MG63 (cell line): ENCODE measurements at regions not wholly inside any gene's neighbourhood (a gene's known extent, or its start where the extent isn't known, plus 50 kb on each side); places are given as distances from the start of the nearest gene placed in this dataset.

Source experiments
- DNase-seq: peaks from one replicate; pipeline ENCODE4 v3.0.0-alpha.2; 2020
- H3K27me3 ChIP-seq: fragments of 250-450 bp; sonication (Bioruptor Pico); 2 replicates; pipeline ENCODE4 v1.5.1; 2020; ENCODE audit warnings: mild to moderate bottlenecking, moderate library complexity
- H3K36me3 ChIP-seq: fragments of 250-450 bp; sonication (Bioruptor Pico); 2 replicates; pipeline ENCODE4 v1.5.1; 2020; ENCODE audit warnings: mild to moderate bottlenecking, moderate library complexity
- H3K4me3 ChIP-seq: fragments of 250-450 bp; sonication (Bioruptor Pico); 2 replicates; pipeline ENCODE4 v1.5.1; 2020; ENCODE audit warnings: mild to moderate bottlenecking, moderate library complexity
- H3K9me3 ChIP-seq: fragments of 250-450 bp; sonication (Bioruptor Pico); 2 replicates; pipeline ENCODE4 v1.5.1; 2020; ENCODE audit warnings: mild to moderate bottlenecking, moderate library complexity

DNA sequence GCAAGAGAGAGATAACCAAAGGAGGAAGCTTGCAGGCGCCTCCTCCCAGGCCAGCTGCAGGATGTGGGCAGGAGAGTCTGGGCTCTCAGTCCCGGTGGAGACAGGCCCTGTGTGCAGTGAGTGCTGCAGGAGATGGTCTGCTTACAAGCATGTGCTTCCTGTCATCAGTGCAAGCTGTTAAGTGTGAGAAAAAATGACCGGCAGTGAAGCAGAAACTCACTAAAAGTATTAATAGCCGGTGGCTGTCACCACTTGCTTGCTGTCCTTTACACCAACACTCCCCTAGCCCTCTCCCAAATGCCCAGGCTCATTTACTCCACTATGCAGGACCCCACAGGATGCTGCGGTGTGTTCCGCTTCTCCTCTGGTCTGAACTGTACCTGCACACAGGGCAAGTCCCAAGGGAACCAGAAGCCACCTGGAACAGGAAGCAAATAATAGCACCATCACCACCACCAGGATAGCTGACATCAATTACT is 435.6 kb upstream of the HS6ST1 start:
- H3K4me3 ChIP-seq: no peak overlapping the region
- DNase-seq: no peak
- no peaks in the 10 kb centered on the region for H3K9me3 ChIP-seq
- H3K27me3 ChIP-seq: peaks cover 2% of the 10 kb centered on the region; the same call in 1 of the 2 replicates
- H3K36me3 ChIP-seq: no peaks in the 10 kb centered on the region

DNA sequence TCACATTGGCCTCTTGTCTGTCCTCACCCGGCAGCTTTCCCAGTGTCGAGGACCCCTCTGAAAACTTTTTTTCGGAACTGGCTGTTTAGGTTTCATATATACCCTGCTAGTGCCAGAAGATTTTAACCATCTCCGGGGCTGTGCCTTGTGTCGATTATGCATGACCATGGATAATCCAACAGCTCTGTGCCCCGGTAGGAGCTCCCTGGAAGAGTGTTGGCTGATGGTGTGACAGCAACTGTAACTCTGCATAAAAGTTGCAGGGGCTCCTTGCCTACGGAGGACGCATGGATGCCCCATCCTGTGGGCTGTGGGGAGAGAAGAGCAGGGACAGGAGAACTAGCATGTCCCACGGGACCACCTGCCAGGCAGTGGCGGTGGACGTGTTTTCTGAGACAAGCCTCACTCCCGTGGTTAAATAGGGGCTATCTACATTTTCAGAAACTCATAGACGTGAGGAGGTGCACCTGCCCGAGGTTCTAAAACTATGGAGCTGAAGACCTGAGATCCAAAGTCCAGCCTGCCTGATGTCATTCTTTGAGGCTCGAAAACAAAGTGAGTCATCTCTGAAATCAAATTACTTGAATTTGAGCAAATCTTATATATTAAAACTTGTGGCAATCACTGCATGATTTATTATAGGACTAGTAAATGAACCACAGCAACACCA is 437.2 kb upstream of the HS6ST1 start:
- Histone ChIP-seq H3K9me3 (no peaks in the 10 kb centered on the region), H3K27me3 (peaks cover 2% of the 10 kb centered on the region; the same call in 1 of the 2 replicates), H3K4me3 (no peak overlapping the region), H3K36me3 (no peaks in the 10 kb centered on the region)
- DNase-seq: no peak

GRCh38 chr2:128756365-128756717 is 437.7 kb upstream of the HS6ST1 start:
- no peak for DNase-seq
- no peaks in the 10 kb centered on the region for H3K9me3 ChIP-seq
- H3K4me3 ChIP-seq: no peak overlapping the region
- H3K36me3 ChIP-seq: no peaks in the 10 kb centered on the region
- H3K27me3 ChIP-seq: peaks cover 2% of the 10 kb centered on the region; the same call in 1 of the 2 replicates

GRCh38 chr2:128765811-128766210 is 447.1 kb upstream of the HS6ST1 start:
- no peak overlapping the region for H3K4me3 ChIP-seq
- DNase-seq: no peak
- H3K36me3 ChIP-seq: no peaks in the 10 kb centered on the region
- H3K27me3 ChIP-seq: no peaks in the 10 kb centered on the region
- H3K9me3 ChIP-seq: peaks cover 2% of the 10 kb centered on the region; the same call in 1 of the 2 replicates

- Histone ChIP-seq H3K4me3 (no peak overlapping the region), H3K9me3 (no peaks in the 10 kb centered on the region; the same call in 1 of the 2 replicates), H3K27me3 (no peaks in the 10 kb centered on the region), H3K36me3 (no peaks in the 10 kb centered on the region)
- no peak for DNase-seq
Measured at GRCh38 chr2:128768041-128768440, 449.4 kb upstream of the HS6ST1 start.

DNA sequence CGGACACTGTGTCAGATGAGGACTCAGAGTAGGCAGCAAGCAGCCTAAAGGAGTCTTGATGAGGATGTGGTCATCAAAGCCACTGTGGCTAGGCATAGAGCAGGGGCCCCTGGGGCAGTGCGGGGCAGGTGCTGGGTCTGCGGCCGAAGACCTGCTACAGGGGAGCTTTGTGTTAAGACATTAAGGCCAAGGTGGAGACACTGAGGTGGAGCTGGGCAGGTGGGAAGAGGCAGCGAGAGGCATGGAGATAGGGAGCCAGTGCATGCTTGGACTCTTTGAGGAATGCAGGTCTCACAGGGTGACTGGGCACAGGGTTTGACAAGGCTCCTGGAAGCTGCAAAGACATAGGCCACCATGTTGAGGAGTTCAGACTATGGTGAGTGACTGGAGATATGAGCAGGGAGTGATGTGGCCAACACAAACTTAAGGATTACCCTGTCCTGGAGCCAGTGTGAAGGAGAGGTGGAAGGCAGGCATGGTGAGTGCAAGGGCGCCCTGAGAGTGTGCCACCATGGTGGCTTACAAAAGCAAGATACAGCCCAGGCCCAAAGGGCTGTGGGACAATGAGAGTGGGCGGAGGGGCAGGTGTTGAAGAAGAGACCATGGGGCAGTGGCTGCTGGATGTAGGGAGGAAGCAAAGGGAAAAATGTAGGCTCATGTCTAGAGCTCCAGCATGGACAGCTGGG is 450.9 kb upstream of the HS6ST1 start:
- Histone ChIP-seq H3K9me3 (no peaks in the 10 kb centered on the region), H3K27me3 (no peaks in the 10 kb centered on the region), H3K36me3 (no peaks in the 10 kb centered on the region), H3K4me3 (no peak overlapping the region)
- no peak for DNase-seq

DNA sequence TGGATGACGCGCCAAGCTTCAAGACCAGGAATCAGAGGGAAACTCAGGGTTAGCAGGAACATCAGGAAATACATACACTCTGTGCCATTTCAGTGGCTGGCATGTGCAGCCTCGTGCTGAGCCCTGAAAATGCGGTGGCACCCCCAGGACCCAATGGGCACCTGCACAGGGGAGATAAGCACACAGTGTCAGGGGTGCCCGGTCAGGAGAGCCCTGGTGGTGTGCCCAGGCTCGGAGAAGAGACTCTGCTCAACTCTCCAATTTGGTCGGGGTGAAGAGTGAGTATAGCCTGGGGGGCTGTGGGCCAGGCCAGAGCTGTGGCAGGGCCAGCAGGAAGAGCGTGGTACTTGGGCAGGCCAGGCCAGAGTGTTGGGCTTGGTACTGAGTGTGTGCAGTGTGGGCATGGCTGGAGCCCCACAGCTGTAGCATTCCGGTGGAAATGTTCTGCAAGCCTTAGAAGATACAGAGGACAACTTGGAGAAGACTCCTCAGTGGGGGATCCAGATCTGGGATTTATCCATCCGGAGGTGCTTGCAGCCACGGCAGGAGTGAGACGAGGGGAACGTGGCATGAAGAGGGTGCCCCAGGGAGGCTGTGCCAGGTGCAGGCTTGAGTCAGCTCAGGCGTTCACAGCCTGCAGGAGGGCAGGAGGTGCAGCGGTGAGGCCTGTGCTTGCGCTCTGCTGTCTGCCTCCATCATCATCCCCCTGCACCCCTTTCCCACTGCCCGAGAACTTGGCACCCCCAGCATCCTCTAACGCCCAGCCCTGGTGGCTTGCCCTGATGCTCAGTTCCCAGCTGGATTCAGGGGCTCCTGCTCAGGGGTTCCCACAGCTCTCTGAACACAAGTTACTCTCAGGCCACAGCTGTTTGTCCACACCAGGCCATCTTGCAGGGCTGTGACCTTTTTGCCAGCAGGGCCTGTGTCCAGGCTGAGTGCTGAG is 451.7 kb upstream of the HS6ST1 start:
- no peaks in the 10 kb centered on the region for H3K36me3 ChIP-seq
- no peaks in the 10 kb centered on the region for H3K27me3 ChIP-seq
- no peak overlapping the region for H3K4me3 ChIP-seq
- no peaks in the 10 kb centered on the region for H3K9me3 ChIP-seq
- DNase-seq: no peak

GRCh38 chr2:128771401-128771800 is 452.7 kb upstream of the HS6ST1 start:
- no peak for DNase-seq
- Histone ChIP-seq H3K36me3 (no peaks in the 10 kb centered on the region), H3K27me3 (no peaks in the 10 kb centered on the region), H3K4me3 (no peak overlapping the region), H3K9me3 (no peaks in the 10 kb centered on the region)

DNA sequence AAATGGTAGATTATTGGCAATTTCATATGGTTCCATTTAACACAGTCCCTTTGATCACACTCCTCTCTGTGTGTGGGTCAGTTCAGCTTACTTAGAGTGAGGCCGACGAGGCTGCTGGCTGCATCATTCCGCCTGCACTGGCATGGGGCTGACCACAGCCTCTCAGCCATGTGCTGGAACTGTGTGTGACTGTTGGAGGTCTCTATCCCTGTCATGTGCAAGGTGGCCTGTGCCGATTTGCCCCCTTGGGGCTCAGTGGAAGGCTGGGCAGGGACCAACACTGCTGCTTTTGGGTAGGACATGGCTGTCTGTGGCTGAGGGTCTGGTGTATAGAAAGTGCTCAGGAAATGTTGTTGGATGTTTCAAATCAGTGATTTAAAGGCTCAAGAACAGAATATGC is 454.0 kb upstream of the HS6ST1 start:
- Histone ChIP-seq H3K36me3 (no peaks in the 10 kb centered on the region), H3K27me3 (no peaks in the 10 kb centered on the region), H3K9me3 (no peaks in the 10 kb centered on the region), H3K4me3 (no peak overlapping the region)
- DNase-seq: no peak

DNA sequence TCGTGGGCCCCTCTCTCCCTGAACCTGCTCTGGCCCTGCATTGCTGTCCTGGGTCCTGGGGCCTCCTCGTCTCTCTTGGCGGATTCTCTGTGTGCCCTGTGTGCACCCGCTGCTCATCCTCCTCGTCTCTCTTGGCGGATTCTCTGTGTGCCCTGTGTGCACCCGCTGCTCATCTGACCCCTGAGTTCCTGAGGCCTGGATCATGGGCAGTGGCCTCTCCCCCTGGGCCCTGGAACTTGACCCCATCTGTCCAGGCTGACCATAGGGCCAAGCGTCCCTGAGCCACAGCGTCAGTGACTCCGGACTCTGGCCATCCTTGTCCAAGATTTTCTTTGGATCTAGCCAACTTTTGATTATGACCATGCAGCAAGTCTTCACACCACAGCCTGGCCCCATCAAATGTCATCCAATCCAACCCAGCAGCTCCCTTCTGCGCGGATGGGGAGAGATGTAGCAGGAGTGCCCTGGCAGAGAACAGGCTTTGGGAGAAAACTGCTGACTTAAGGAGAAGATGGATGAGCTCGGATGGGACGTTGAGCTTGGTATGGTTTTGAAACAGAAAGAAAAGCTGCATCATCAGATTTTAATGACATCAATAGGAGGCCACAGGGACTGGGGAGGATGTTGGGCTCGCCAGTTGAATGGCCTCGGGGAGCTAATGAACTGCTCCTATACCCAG is 455.1 kb upstream of the HS6ST1 start:
- no peak for DNase-seq
- no peaks in the 10 kb centered on the region for H3K27me3 ChIP-seq
- no peak overlapping the region for H3K4me3 ChIP-seq
- H3K9me3 ChIP-seq: no peaks in the 10 kb centered on the region
- H3K36me3 ChIP-seq: no peaks in the 10 kb centered on the region

DNA sequence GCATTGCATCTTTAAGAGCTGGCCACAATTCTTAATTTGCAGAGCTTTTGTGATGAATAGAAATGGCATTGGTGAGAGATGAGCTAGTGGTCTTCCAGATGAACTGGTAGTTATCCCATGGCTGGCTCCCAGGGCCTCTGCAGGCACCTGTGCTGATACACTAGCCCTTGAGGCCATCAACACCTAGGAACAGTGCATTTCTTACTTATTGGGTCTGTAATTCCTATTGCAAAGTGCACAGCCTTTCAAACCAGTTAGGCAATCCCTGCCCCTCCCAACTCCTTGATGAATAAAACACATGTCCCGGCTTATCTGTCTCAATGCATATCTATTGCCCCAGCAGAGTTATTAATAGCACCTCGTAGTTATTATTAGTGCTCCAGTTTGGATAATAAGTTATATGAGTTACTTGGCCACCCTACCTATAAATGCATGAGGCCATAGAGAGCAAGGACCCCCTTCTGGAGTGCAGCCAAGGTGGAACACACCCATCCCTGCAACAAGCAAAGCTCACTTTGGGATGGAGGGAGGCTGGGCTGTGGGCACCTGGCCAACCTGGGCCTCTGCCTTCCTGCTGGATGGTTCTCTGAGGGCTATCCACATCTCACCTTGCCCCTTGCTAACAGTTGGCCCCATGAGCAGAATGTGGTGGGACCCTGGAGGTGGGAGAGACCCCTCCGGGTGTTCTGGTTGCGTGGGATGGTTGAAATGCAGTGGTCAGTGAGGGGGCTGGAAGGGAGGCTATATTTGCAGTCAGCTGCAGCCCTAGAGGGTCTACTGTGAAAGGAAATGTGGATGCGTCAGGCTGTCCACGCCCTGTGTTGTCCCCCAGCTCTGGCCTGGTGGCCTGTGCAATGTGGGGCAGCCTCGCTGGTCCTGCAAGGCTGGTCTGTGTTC is 455.9 kb upstream of the HS6ST1 start:
- no peak overlapping the region for H3K4me3 ChIP-seq
- H3K27me3 ChIP-seq: no peaks in the 10 kb centered on the region
- no peaks in the 10 kb centered on the region for H3K36me3 ChIP-seq
- no peaks in the 10 kb centered on the region for H3K9me3 ChIP-seq
- no peak for DNase-seq

DNA sequence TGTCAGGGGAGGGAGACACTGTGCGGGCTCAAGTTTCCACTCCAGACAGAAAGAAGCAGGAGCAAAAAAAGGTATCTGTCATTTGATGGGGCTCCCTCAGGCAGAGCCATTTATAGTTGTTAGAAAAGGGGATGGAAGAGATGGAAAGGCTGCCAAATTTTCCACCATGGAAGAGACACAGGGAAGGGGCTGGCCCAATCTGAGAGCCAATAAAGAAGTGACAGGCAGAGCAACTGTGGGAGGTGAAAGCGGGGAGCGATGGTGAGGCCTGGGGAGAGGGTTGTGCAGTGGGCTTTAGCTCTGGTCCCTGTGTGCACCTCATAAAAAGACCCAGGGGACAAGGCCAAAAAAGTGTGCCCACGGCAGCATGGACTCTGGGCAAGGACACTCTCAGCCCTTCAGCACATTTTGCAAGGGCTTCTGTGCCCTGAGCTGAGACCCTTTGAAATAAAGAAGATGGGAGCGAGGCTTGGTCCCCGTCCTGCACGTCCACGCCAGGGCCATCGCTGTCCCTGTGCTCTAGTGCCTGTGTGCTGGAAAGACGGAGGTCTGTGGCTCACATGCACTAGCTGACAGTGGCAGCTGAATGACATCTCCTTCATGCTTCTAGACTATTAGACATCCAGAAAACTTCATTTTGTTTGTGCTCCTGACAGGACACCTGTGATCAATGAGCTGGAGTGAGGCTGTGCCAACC is 456.7 kb upstream of the HS6ST1 start:
- H3K27me3 ChIP-seq: no peaks in the 10 kb centered on the region
- DNase-seq: no peak
- no peak overlapping the region for H3K4me3 ChIP-seq
- H3K9me3 ChIP-seq: no peaks in the 10 kb centered on the region
- no peaks in the 10 kb centered on the region for H3K36me3 ChIP-seq

DNA sequence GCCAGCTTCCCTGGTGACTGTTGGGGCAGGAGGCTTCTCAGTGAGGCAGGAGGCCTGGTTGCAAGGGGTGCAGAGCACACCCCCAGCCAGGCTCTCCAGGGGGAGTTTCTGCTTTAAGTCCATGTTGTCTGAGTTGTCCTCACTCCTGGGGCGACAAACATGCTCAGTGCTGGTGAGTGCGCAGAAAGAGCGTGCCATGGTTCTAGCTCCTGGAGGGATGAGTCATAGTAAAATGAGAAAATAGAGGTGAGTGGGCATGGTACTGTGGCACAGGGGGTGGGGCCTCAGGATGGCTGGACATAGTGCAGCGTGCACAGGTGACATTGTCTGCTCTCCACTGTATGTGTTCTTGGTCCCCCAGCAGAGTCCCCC is 457.2 kb upstream of the HS6ST1 start:
- no peaks in the 10 kb centered on the region for H3K36me3 ChIP-seq
- no peak overlapping the region for H3K4me3 ChIP-seq
- H3K27me3 ChIP-seq: no peaks in the 10 kb centered on the region
- H3K9me3 ChIP-seq: no peaks in the 10 kb centered on the region
- no peak for DNase-seq

DNA sequence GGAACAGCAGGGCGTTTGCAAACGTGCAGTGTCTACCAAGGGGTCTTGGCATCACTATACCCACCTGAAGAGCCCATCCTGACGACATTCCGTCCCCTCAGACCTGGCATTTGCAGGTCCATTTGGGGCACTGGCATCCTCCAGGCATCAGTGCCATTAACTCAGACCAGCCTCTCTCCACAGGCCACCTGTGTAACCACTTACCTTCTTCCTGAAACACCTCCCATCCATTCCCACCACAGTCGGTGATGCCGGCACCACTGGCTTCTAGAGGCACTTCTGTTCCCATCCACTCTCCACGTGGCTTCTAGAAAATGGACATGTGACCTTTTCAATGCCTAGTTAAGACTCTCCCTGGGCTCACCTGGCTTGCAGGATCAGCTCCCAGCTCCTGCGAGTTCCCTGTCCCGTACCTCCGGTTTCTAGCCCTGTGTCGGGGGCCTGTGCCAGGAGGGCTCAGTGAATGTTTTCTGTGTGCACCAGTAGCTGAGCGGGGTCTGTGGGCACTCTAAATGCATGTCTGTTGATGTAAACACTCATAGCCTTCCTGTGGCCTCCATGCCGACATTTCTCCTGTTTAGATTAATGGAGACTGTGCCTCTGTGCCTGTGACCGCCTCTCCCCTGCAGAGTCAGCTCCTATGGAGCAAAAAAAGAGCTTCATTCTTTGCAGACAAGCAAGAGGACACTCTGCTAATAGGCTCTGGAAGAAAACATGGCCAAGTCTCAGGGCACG is 458.0 kb upstream of the HS6ST1 start:
- no peak for DNase-seq
- H3K9me3 ChIP-seq: no peaks in the 10 kb centered on the region
- H3K27me3 ChIP-seq: no peaks in the 10 kb centered on the region
- H3K36me3 ChIP-seq: no peaks in the 10 kb centered on the region
- H3K4me3 ChIP-seq: no peak overlapping the region
